ENCODE measurements at regions not wholly inside any gene's neighbourhood (a gene's known extent, or its start where the extent isn't known, plus 50 kb on each side); places are given as distances from the start of the nearest gene placed in this dataset.

- TF ChIP-seq, protein P1, sequence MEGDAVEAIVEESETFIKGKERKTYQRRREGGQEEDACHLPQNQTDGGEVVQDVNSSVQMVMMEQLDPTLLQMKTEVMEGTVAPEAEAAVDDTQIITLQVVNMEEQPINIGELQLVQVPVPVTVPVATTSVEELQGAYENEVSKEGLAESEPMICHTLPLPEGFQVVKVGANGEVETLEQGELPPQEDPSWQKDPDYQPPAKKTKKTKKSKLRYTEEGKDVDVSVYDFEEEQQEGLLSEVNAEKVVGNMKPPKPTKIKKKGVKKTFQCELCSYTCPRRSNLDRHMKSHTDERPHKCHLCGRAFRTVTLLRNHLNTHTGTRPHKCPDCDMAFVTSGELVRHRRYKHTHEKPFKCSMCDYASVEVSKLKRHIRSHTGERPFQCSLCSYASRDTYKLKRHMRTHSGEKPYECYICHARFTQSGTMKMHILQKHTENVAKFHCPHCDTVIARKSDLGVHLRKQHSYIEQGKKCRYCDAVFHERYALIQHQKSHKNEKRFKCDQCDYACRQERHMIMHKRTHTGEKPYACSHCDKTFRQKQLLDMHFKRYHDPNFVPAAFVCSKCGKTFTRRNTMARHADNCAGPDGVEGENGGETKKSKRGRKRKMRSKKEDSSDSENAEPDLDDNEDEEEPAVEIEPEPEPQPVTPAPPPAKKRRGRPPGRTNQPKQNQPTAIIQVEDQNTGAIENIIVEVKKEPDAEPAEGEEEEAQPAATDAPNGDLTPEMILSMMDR (IDR thresholded peaks at IDR 0.05) = no peak
- TF ChIP-seq POLR2A (IDR thresholded peaks at IDR 0.05) = no peak
These were observed 153.6 kb upstream of the STX18 start for GRCh38 chr4:4695497-4695896.

All from body of pancreas (tissue), 4 donors.